D341Med (cell line): ENCODE measurements at regions not wholly inside any gene's neighbourhood (a gene's known extent, or its start where the extent isn't known, plus 50 kb on each side); places are given as distances from the start of the nearest gene placed in this dataset.
"Not testable (repeated sequence)": the region's sequence is repeated elsewhere in the genome, so short reads cannot be mapped to it uniquely, and the experiment has no call there.

Experiments used
- DNase-seq: peaks from one replicate; pipeline ENCODE4 v3.0.0; 2012; ENCODE audit warnings: low spot score

- DNase-seq: peak; percentile 15
These were observed 123.3 kb upstream of the IGF1R start for GRCh38 chr15:98524838-98525660.

- DNase-seq: peak; percentile 17
These were observed 122.7 kb upstream of the IGF1R start for GRCh38 chr15:98525661-98526001.

GRCh38 chr15:98526094-98526493, 122.2 kb upstream of the IGF1R start:
- DNase-seq: no peak

GRCh38 chr15:98528046-98528725, 120.2 kb upstream of the IGF1R start:
- DNase-seq: peak; percentile 9

- DNase-seq: peak; percentile 8
These were observed 118.9 kb upstream of the IGF1R start for GRCh38 chr15:98529205-98530145.

GRCh38 chr15:98530570-98530969, 117.8 kb upstream of the IGF1R start:
- DNase-seq: no peak

- DNase-seq: no peak
These were observed 116.3 kb upstream of the IGF1R start for GRCh38 chr15:98532063-98532462.

- DNase-seq: no peak
These were observed 111.4 kb upstream of the IGF1R start for GRCh38 chr15:98536976-98537375.

- no peak for DNase-seq
These were observed 110.8 kb upstream of the IGF1R start for GRCh38 chr15:98537516-98538060.

GRCh38 chr15:98541519-98541918, 106.8 kb upstream of the IGF1R start:
- no peak for DNase-seq

- no peak for DNase-seq
These were observed 105.1 kb upstream of the IGF1R start for GRCh38 chr15:98543237-98543636.

GRCh38 chr15:98546329-98546728, 102.0 kb upstream of the IGF1R start:
- DNase-seq: no peak

- no peak for DNase-seq
These were observed 101.1 kb upstream of the IGF1R start for GRCh38 chr15:98547275-98547674.

GRCh38 chr15:98547741-98548138, 100.6 kb upstream of the IGF1R start:
- DNase-seq: no peak

GRCh38 chr15:98548139-98548971, 100.0 kb upstream of the IGF1R start:
- DNase-seq: peak; percentile 54

- DNase-seq: no peak
These were observed 99.3 kb upstream of the IGF1R start for GRCh38 chr15:98549003-98549402.

- no peak for DNase-seq
These were observed 98.6 kb upstream of the IGF1R start for GRCh38 chr15:98549741-98550140.

GRCh38 chr15:98550363-98550762, 98.0 kb upstream of the IGF1R start:
- DNase-seq: not testable (repeated sequence)

- DNase-seq: no peak
These were observed 96.3 kb upstream of the IGF1R start for GRCh38 chr15:98551936-98552562.

- DNase-seq: no peak
These were observed 93.8 kb upstream of the IGF1R start for GRCh38 chr15:98554272-98555172.
